ENCODE measurements at regions not wholly inside any gene's neighbourhood (a gene's known extent, or its start where the extent isn't known, plus 50 kb on each side); places are given as distances from the start of the nearest gene placed in this dataset.

DNA sequence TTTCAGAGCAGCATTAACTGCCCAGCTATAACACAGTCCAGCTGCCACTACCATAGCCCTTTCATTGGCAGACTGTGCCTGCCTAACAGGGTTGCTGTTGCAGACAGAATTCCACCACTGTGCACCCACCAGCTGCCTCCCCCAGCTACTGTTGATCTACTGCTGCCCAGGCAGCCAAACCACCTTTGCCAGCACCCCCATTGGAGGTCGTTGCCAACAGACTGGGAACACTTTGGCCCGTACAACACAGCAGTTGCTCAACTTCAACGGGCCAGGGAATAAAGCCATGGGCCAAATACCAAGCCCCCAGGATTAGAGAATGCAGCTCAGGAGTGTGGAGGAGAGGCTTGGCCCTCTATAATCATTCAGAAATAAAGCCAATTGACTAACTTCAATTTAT lies 473.6 kb downstream of the CDH11 start:
- no peak for TF ChIP-seq EZH2 (IDR thresholded peaks at IDR 0.05)
- TF ChIP-seq POLR2AphosphoS5 (IDR thresholded peaks at IDR 0.05; ENCODE audit: borderline replicate concordance, low read depth, low read length), result no peak

Measured in SK-N-MC (cell line).